ENCODE measurements at regions not wholly inside any gene's neighbourhood (a gene's known extent, or its start where the extent isn't known, plus 50 kb on each side); places are given as distances from the start of the nearest gene placed in this dataset.
"Not testable (repeated sequence)": the region's sequence is repeated elsewhere in the genome, so short reads cannot be mapped to it uniquely, and the experiment has no call there.

GRCh38 chr6:66499851-66500250 lies 792.8 kb upstream of the EYS start:
- no peak for TF ChIP-seq CTCF (IDR thresholded peaks at IDR 0.05; ENCODE audit: control insufficient read depth, extremely low read depth, insufficient read depth)
- DNase-seq (ENCODE audit: low read depth), result no peak
- H3K4me3 ChIP-seq (ENCODE audit: low read depth, low read length), result no peak overlapping the region

GRCh38 chr6:66496659-66497058 lies 789.6 kb upstream of the EYS start:
- H3K4me3 ChIP-seq (ENCODE audit: low read depth, low read length), result no peak overlapping the region
- peak; percentile 59 for TF ChIP-seq CTCF (IDR thresholded peaks at IDR 0.05; ENCODE audit: control insufficient read depth, extremely low read depth, insufficient read depth)
- DNase-seq (ENCODE audit: low read depth), result peak; percentile 17

GRCh38 chr6:66494643-66495042 lies 787.6 kb upstream of the EYS start:
- DNase-seq (ENCODE audit: low read depth); H3K4me3 ChIP-seq (ENCODE audit: low read depth, low read length): not testable (repeated sequence)

- DNase-seq (ENCODE audit: low read depth), result no peak
- no peak for TF ChIP-seq CTCF (IDR thresholded peaks at IDR 0.05; ENCODE audit: control insufficient read depth, extremely low read depth, insufficient read depth)
- H3K4me3 ChIP-seq (ENCODE audit: low read depth, low read length), result no peak overlapping the region
Measured at GRCh38 chr6:66489269-66489987, 782.4 kb upstream of the EYS start.

GRCh38 chr6:66481216-66481615 lies 774.2 kb upstream of the EYS start:
- no peak for DNase-seq (ENCODE audit: low read depth)
- TF ChIP-seq CTCF (IDR thresholded peaks at IDR 0.05; ENCODE audit: control insufficient read depth, extremely low read depth, insufficient read depth), result no peak
- no peak overlapping the region for H3K4me3 ChIP-seq (ENCODE audit: low read depth, low read length)

GRCh38 chr6:66478705-66479104 lies 771.7 kb upstream of the EYS start:
- DNase-seq (ENCODE audit: low read depth), result no peak
- TF ChIP-seq CTCF (IDR thresholded peaks at IDR 0.05; ENCODE audit: control insufficient read depth, extremely low read depth, insufficient read depth), result no peak
- no peak overlapping the region for H3K4me3 ChIP-seq (ENCODE audit: low read depth, low read length)

- H3K4me3 ChIP-seq (ENCODE audit: low read depth, low read length), result no peak overlapping the region
- no peak for DNase-seq (ENCODE audit: low read depth)
- TF ChIP-seq CTCF (IDR thresholded peaks at IDR 0.05; ENCODE audit: control insufficient read depth, extremely low read depth, insufficient read depth), result no peak
Measured at GRCh38 chr6:66435321-66435720, 728.3 kb upstream of the EYS start.

All from LNCaP clone FGC (cell line).